ENCODE measurements at regions not wholly inside any gene's neighbourhood (a gene's known extent, or its start where the extent isn't known, plus 50 kb on each side); places are given as distances from the start of the nearest gene placed in this dataset.
"Not testable (repeated sequence)": the region's sequence is repeated elsewhere in the genome, so short reads cannot be mapped to it uniquely, and the experiment has no call there.

DNA sequence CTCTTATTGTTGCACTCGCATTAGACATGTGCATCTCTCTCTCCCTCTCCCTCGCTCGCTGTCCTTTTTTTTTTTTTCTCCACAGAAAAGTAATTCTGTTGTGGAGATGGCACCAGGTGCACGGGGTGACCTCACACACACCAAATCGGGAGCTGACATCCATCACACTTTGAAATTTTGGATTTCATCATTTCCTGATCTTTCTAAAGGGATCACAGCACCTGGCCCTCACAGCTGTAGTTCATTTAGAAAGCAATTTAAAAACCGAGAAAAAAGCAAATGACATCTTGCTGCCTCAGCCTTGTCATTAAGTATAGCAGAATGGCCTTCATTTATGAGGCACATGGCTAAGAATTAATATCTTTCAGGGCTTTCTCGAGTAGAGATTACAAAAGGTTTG, 717.2 kb downstream of the RNF144A start:
- no peak overlapping the region for H3K4me3 ChIP-seq (ENCODE audit: low read depth, low read length)
- H3K27ac ChIP-seq, result no peak overlapping the region
- H3K4me2 ChIP-seq (ENCODE audit: low read length), result no peak overlapping the region
- H3K9me3 ChIP-seq (ENCODE audit: control insufficient read depth, low read length), result no peaks in the 10 kb centered on the region
- H3K27me3 ChIP-seq (ENCODE audit: control insufficient read depth, insufficient read depth, low read length), result no peaks in the 10 kb centered on the region
- H3K36me3 ChIP-seq (ENCODE audit: control insufficient read depth, insufficient read depth, low read length), result no peaks in the 10 kb centered on the region
- no peak overlapping the region for H3K9ac ChIP-seq
- no peaks in the 10 kb centered on the region for H3K79me2 ChIP-seq
- no peaks in the 10 kb centered on the region for H3K4me1 ChIP-seq
- H2AFZ ChIP-seq, result no peak overlapping the region
- TF ChIP-seq, protein P1, sequence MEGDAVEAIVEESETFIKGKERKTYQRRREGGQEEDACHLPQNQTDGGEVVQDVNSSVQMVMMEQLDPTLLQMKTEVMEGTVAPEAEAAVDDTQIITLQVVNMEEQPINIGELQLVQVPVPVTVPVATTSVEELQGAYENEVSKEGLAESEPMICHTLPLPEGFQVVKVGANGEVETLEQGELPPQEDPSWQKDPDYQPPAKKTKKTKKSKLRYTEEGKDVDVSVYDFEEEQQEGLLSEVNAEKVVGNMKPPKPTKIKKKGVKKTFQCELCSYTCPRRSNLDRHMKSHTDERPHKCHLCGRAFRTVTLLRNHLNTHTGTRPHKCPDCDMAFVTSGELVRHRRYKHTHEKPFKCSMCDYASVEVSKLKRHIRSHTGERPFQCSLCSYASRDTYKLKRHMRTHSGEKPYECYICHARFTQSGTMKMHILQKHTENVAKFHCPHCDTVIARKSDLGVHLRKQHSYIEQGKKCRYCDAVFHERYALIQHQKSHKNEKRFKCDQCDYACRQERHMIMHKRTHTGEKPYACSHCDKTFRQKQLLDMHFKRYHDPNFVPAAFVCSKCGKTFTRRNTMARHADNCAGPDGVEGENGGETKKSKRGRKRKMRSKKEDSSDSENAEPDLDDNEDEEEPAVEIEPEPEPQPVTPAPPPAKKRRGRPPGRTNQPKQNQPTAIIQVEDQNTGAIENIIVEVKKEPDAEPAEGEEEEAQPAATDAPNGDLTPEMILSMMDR (IDR thresholded peaks at IDR 0.05), result no peak

DNA sequence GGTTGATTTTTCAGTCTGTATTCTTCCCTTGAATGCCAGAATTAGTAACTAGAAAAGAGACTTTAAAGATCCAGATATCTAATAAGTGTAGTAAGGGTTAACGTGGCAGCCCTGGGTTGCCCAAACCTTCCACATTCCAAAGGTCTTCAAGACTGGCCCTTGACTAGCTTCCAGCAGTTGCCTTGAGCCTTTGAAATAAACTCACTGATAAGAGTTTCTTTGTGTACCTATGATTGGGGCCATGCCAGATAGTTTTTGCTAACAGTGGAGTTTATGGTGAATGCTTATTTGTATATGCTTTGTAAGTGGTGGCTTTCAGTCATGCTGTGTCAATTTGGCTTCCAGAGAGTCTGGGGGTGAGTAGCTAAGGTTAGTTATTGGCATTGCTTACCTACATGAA, 722.3 kb downstream of the RNF144A start:
- TF ChIP-seq, protein P1 (IDR thresholded peaks at IDR 0.05), result no peak
- Histone ChIP-seq H3K27ac (no peak overlapping the region), H3K4me1 (no peaks in the 10 kb centered on the region)

DNA sequence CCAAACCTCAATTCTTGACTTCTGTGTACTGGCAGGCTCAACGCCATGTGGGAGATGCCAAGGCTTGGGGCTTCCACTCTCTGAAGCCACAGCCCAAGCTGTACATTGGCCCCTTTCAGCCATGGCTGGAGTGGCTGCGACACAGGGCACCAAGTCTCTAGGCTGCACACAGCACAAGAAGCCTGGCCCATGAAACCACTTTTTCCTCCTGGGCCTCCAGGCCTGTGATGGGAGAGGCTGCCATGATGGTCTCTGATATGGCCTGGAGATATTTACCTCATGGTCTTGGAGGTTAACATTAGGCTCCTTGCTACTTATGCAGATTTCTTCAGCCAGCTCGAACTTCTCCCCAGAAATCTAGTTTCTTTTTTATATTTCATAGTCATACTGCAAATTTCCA, 724.1 kb downstream of the RNF144A start:
- not testable (repeated sequence) for H3K36me3 ChIP-seq (ENCODE audit: control insufficient read depth, insufficient read depth, low read length); H3K4me2 ChIP-seq (ENCODE audit: low read length); H3K27ac ChIP-seq; H3K4me1 ChIP-seq; H3K9ac ChIP-seq; H3K79me2 ChIP-seq; H3K27me3 ChIP-seq (ENCODE audit: control insufficient read depth, insufficient read depth, low read length); H3K9me3 ChIP-seq (ENCODE audit: control insufficient read depth, low read length); H3K4me3 ChIP-seq (ENCODE audit: low read depth, low read length); H2AFZ ChIP-seq

More for the DNA sequence above, 722.3 kb downstream of the RNF144A start:
- no peaks in the 10 kb centered on the region for H3K36me3 ChIP-seq (ENCODE audit: control insufficient read depth, insufficient read depth, low read length)
- no peak overlapping the region for H2AFZ ChIP-seq
- no peak overlapping the region for H3K4me3 ChIP-seq (ENCODE audit: low read depth, low read length)
- no peaks in the 10 kb centered on the region for H3K9me3 ChIP-seq (ENCODE audit: control insufficient read depth, low read length)
- no peaks in the 10 kb centered on the region for H3K27me3 ChIP-seq (ENCODE audit: control insufficient read depth, insufficient read depth, low read length)
- no peaks in the 10 kb centered on the region for H3K79me2 ChIP-seq
- H3K4me2 ChIP-seq (ENCODE audit: low read length), result no peak overlapping the region
- H3K9ac ChIP-seq, result no peak overlapping the region

GRCh38 chr2:7646024-7646423, 728.8 kb downstream of the RNF144A start:
- H3K79me2 ChIP-seq, result no peaks in the 10 kb centered on the region
- H3K36me3 ChIP-seq (ENCODE audit: control insufficient read depth, insufficient read depth, low read length), result no peaks in the 10 kb centered on the region
- H3K4me2 ChIP-seq (ENCODE audit: low read length), result no peak overlapping the region
- no peak overlapping the region for H2AFZ ChIP-seq
- no peaks in the 10 kb centered on the region for H3K27me3 ChIP-seq (ENCODE audit: control insufficient read depth, insufficient read depth, low read length)
- no peaks in the 10 kb centered on the region for H3K4me1 ChIP-seq
- no peak overlapping the region for H3K27ac ChIP-seq
- TF ChIP-seq, protein P1 (IDR thresholded peaks at IDR 0.05), result no peak
- no peaks in the 10 kb centered on the region for H3K9me3 ChIP-seq (ENCODE audit: control insufficient read depth, low read length)
- H3K9ac ChIP-seq, result no peak overlapping the region
- H3K4me3 ChIP-seq (ENCODE audit: low read depth, low read length), result no peak overlapping the region

DNA sequence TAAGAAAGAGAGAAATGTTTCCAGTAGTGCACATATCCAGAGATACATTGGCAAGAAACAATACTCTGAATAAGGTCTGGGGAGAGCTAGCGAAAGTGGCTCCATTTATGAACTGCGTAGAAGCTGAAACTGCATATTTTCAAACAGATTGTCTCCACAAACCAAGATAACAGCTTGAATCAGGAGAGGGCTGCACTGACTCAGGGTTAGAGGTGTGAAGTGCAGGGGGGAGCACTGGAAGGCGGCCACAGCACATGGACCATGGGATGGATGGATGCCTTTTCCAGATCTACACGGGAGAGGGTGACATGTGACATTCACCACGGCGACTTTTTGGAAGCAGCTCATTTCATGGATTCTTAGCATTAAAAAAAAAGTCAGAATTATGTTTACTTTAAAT, 729.4 kb downstream of the RNF144A start:
- Histone ChIP-seq H2AFZ (no peak overlapping the region), H3K4me2 (ENCODE audit: low read length) (no peak overlapping the region), H3K27me3 (ENCODE audit: control insufficient read depth, insufficient read depth, low read length) (no peaks in the 10 kb centered on the region), H3K9me3 (ENCODE audit: control insufficient read depth, low read length) (no peaks in the 10 kb centered on the region), H3K4me3 (ENCODE audit: low read depth, low read length) (no peak overlapping the region), H3K79me2 (no peaks in the 10 kb centered on the region), H3K36me3 (ENCODE audit: control insufficient read depth, insufficient read depth, low read length) (no peaks in the 10 kb centered on the region), H3K4me1 (no peaks in the 10 kb centered on the region), H3K9ac (no peak overlapping the region), H3K27ac (no peak overlapping the region)
- TF ChIP-seq, protein P1 (IDR thresholded peaks at IDR 0.05), result no peak

Measured in parathyroid adenoma (tissue), 2 donors.